SK-N-SH treated with all-trans-retinoic acid at 6 μM for 48 hours (cell line): ENCODE measurements at regions not wholly inside any gene's neighbourhood (a gene's known extent, or its start where the extent isn't known, plus 50 kb on each side); places are given as distances from the start of the nearest gene placed in this dataset.

Experiments
- ATAC-seq: fragments of 200-7000 bp; cut with Tn5 transposase; 3 replicates; pipeline ENCODE4 v1.9.1; 2020; ENCODE audit warnings: mild to moderate bottlenecking, moderate library complexity
- ARNTL ChIP-seq: fragments of 450-650 bp; formaldehyde crosslinking; IDR thresholded peaks from 2 replicates; pipeline ENCODE4 v1.5.0; 2020; ENCODE audit warnings: low read depth, mild to moderate bottlenecking, moderate library complexity, borderline replicate concordance
- BACH2 ChIP-seq: fragments of 250-450 bp; sonication (Bioruptor Pico); IDR thresholded peaks from 2 replicates; pipeline ENCODE4 v1.9.0; 2021; ENCODE audit warnings: mild to moderate bottlenecking, borderline replicate concordance
- CREB5 ChIP-seq: fragments of 250-450 bp; sonication (Bioruptor Pico); IDR thresholded peaks from 2 replicates; pipeline ENCODE4 v1.5.1; 2020; ENCODE audit warnings: low read depth, mild to moderate bottlenecking, moderate library complexity
- CSDC2 ChIP-seq: fragments of 250-450 bp; sonication (Bioruptor Pico); IDR thresholded peaks from 2 replicates; pipeline ENCODE4 v1.5.0; 2020; ENCODE audit warnings: mild to moderate bottlenecking, moderate library complexity
- ESRRG ChIP-seq: fragments of 250-450 bp; sonication (Bioruptor Pico); IDR thresholded peaks from 2 replicates; pipeline ENCODE4 v1.6.1; 2021; ENCODE audit warnings: mild to moderate bottlenecking
- GLIS3 ChIP-seq: fragments of 250-450 bp; sonication (Bioruptor Pico); IDR thresholded peaks from 2 replicates; pipeline ENCODE4 v1.5.0; 2020; ENCODE audit warnings: mild to moderate bottlenecking, moderate library complexity
- ISL1 ChIP-seq: fragments of 250-450 bp; sonication (Bioruptor Pico); IDR thresholded peaks from 2 replicates; pipeline ENCODE4 v2.1.2; 2022; ENCODE audit warnings: mild to moderate bottlenecking, moderate library complexity
- OSR1 ChIP-seq: fragments of 250-450 bp; sonication (Bioruptor Pico); IDR thresholded peaks from 2 replicates; pipeline ENCODE4 v1.8.0; 2022; ENCODE audit warnings: moderate library complexity, mild to moderate bottlenecking, inconsistent platforms
- POU6F1 ChIP-seq: fragments of 250-450 bp; sonication (Bioruptor Pico); IDR thresholded peaks from 2 replicates; pipeline ENCODE4 v1.8.0; 2021; ENCODE audit warnings: low read depth, mild to moderate bottlenecking, moderate library complexity, borderline replicate concordance
- PPARA ChIP-seq: fragments of 250-450 bp; sonication (Bioruptor Pico); IDR thresholded peaks from 2 replicates; pipeline ENCODE4 v1.5.0; 2020; ENCODE audit warnings: mild to moderate bottlenecking, borderline replicate concordance
- RARB ChIP-seq: fragments of 250-450 bp; sonication (Bioruptor Pico); IDR thresholded peaks from 2 replicates; pipeline ENCODE4 v1.8.0; 2021; ENCODE audit warnings: mild to moderate bottlenecking, moderate library complexity
- TCF4 ChIP-seq: fragments of 250-450 bp; sonication (Bioruptor Pico); IDR thresholded peaks from 2 replicates; pipeline ENCODE4 v1.8.0; 2021; ENCODE audit warnings: mild to moderate bottlenecking, moderate library complexity, borderline replicate concordance
- TOX ChIP-seq: fragments of 250-450 bp; sonication (Bioruptor Pico); IDR thresholded peaks from 2 replicates; pipeline ENCODE4 v1.8.0; 2021; ENCODE audit warnings: mild to moderate bottlenecking, moderate library complexity, borderline replicate concordance
- ZC3H10 ChIP-seq: fragments of 250-450 bp; sonication (Bioruptor Pico); IDR thresholded peaks from 2 replicates; pipeline ENCODE4 v1.5.1; 2021; ENCODE audit warnings: mild to moderate bottlenecking, moderate library complexity
- ZFP3 ChIP-seq: fragments of 250-450 bp; sonication (Bioruptor Pico); IDR thresholded peaks from 2 replicates; pipeline ENCODE4 v1.5.0; 2020; ENCODE audit warnings: mild to moderate bottlenecking, moderate library complexity
- ZFP30 ChIP-seq: fragments of 450-650 bp; formaldehyde crosslinking; IDR thresholded peaks from 2 replicates; pipeline ENCODE4 v1.5.0; 2022; ENCODE audit warnings: mild to moderate bottlenecking, moderate library complexity
- ZNF565 ChIP-seq: fragments of 450-650 bp; formaldehyde crosslinking; conservative IDR thresholded peaks from 2 replicates; pipeline ENCODE4 v1.5.0; 2020; ENCODE audit warnings: low read depth, mild to moderate bottlenecking, moderate library complexity
- ZNF70 ChIP-seq: fragments of 450-650 bp; formaldehyde crosslinking; IDR thresholded peaks from 2 replicates; pipeline ENCODE4 v1.5.0; 2020; ENCODE audit warnings: mild to moderate bottlenecking, moderate library complexity
- ZNF8 ChIP-seq: fragments of 450-650 bp; formaldehyde crosslinking; IDR thresholded peaks from 2 replicates; pipeline ENCODE4 v1.5.0; 2020; ENCODE audit warnings: mild to moderate bottlenecking, moderate library complexity
- TF ChIP-seq, protein P1 (sequence below): fragments of 250-450 bp; sonication (Bioruptor Pico); IDR thresholded peaks from 2 replicates; pipeline ENCODE4 v1.8.0; 2020; ENCODE audit warnings: mild to moderate bottlenecking, moderate library complexity, borderline replicate concordance
- TF ChIP-seq, protein P2 (sequence below): fragments of 250-450 bp; sonication (Bioruptor Pico); IDR thresholded peaks from 2 replicates; pipeline ENCODE4 v1.5.0; 2020; ENCODE audit warnings: mild to moderate bottlenecking, moderate library complexity
- TF ChIP-seq, protein P3 (sequence below): fragments of 250-450 bp; sonication (Bioruptor Pico); IDR thresholded peaks from 2 replicates; pipeline ENCODE4 v1.5.1; 2021; ENCODE audit warnings: mild to moderate bottlenecking, moderate library complexity

DNA sequence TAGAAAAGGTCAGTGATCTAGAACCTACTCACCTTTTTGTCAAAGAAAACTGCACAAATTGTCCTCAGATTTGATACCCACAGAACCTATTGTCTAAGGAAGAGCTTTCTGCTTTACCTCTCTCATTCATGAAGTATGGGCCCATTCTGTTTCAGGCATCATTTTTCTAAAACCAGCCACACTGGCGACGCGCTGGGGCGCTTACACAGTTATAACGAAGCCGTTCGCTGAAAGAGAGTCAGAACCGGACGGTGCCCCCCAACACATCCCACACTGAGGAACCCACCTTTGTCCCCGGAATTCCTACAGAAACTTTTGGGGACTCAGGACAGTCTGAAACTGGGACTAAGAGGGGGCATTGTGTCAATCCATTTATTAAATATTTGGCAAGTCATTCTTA is 206.3 kb upstream of the HAAO start:
- TF ChIP-seq, protein P1, sequence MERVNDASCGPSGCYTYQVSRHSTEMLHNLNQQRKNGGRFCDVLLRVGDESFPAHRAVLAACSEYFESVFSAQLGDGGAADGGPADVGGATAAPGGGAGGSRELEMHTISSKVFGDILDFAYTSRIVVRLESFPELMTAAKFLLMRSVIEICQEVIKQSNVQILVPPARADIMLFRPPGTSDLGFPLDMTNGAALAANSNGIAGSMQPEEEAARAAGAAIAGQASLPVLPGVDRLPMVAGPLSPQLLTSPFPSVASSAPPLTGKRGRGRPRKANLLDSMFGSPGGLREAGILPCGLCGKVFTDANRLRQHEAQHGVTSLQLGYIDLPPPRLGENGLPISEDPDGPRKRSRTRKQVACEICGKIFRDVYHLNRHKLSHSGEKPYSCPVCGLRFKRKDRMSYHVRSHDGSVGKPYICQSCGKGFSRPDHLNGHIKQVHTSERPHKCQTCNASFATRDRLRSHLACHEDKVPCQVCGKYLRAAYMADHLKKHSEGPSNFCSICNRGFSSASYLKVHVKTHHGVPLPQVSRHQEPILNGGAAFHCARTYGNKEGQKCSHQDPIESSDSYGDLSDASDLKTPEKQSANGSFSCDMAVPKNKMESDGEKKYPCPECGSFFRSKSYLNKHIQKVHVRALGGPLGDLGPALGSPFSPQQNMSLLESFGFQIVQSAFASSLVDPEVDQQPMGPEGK (CRISPR knock-in tag), result no peak
- TF ChIP-seq OSR1 (no peak), ZNF565 (CRISPR knock-in tag) (no peak), ISL1 (CRISPR knock-in tag) (no peak), ZC3H10 (CRISPR knock-in tag) (no peak), CSDC2 (no peak), ZFP3 (CRISPR knock-in tag) (no peak), POU6F1 (no peak), ESRRG (CRISPR knock-in tag) (no peak), ZNF8 (CRISPR knock-in tag) (no peak), BACH2 (CRISPR knock-in tag) (no peak), CREB5 (CRISPR knock-in tag) (no peak), PPARA (CRISPR knock-in tag) (no peak), TOX (CRISPR knock-in tag) (no peak), ZFP30 (CRISPR knock-in tag) (no peak), RARB (CRISPR knock-in tag) (no peak), GLIS3 (CRISPR knock-in tag) (no peak)
- TF ChIP-seq, protein P2, sequence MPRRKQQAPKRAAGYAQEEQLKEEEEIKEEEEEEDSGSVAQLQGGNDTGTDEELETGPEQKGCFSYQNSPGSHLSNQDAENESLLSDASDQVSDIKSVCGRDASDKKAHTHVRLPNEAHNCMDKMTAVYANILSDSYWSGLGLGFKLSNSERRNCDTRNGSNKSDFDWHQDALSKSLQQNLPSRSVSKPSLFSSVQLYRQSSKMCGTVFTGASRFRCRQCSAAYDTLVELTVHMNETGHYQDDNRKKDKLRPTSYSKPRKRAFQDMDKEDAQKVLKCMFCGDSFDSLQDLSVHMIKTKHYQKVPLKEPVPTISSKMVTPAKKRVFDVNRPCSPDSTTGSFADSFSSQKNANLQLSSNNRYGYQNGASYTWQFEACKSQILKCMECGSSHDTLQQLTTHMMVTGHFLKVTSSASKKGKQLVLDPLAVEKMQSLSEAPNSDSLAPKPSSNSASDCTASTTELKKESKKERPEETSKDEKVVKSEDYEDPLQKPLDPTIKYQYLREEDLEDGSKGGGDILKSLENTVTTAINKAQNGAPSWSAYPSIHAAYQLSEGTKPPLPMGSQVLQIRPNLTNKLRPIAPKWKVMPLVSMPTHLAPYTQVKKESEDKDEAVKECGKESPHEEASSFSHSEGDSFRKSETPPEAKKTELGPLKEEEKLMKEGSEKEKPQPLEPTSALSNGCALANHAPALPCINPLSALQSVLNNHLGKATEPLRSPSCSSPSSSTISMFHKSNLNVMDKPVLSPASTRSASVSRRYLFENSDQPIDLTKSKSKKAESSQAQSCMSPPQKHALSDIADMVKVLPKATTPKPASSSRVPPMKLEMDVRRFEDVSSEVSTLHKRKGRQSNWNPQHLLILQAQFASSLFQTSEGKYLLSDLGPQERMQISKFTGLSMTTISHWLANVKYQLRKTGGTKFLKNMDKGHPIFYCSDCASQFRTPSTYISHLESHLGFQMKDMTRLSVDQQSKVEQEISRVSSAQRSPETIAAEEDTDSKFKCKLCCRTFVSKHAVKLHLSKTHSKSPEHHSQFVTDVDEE, result no peak
- TF ChIP-seq, protein P3, sequence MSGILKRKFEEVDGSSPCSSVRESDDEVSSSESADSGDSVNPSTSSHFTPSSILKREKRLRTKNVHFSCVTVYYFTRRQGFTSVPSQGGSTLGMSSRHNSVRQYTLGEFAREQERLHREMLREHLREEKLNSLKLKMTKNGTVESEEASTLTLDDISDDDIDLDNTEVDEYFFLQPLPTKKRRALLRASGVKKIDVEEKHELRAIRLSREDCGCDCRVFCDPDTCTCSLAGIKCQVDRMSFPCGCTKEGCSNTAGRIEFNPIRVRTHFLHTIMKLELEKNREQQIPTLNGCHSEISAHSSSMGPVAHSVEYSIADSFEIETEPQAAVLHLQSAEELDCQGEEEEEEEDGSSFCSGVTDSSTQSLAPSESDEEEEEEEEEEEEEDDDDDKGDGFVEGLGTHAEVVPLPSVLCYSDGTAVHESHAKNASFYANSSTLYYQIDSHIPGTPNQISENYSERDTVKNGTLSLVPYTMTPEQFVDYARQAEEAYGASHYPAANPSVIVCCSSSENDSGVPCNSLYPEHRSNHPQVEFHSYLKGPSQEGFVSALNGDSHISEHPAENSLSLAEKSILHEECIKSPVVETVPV (CRISPR knock-in tag), result no peak
- TF ChIP-seq, all 23 proteins: peak for 0
- ATAC-seq, result no peak

GRCh38 chr2:42996528-42996927 is 204.1 kb upstream of the HAAO start:
- no peak for ATAC-seq
- TF ChIP-seq, protein P2, result no peak
- TF ChIP-seq RARB (CRISPR knock-in tag) (no peak), TOX (CRISPR knock-in tag) (no peak), CSDC2 (no peak), ARNTL (CRISPR knock-in tag) (no peak), PPARA (CRISPR knock-in tag) (no peak), TCF4 (CRISPR knock-in tag) (no peak), GLIS3 (CRISPR knock-in tag) (no peak), ZNF565 (CRISPR knock-in tag) (no peak), CREB5 (CRISPR knock-in tag) (no peak), ISL1 (CRISPR knock-in tag) (no peak), ZNF70 (CRISPR knock-in tag) (no peak), ZFP30 (CRISPR knock-in tag) (no peak), BACH2 (CRISPR knock-in tag) (no peak)
- TF ChIP-seq, protein P3 (CRISPR knock-in tag), result no peak
- TF ChIP-seq, protein P1 (CRISPR knock-in tag), result no peak
